D721Med (cell line): ENCODE measurements at regions not wholly inside any gene's neighbourhood (a gene's known extent, or its start where the extent isn't known, plus 50 kb on each side); places are given as distances from the start of the nearest gene placed in this dataset.
A peak's percentile ranks its signal among the peaks of the same experiment; 100 is the strongest.

Experiments
- DNase-seq: peaks from one replicate; pipeline ENCODE4 v3.0.0; 2011; ENCODE audit warnings: low spot score; ENCODE audit not compliant: insufficient read length
- FAIRE-seq: peaks from 2 replicates; lab custom pipeline; 2011; peaks lifted over from hg19 to GRCh38; lab: Jason Lieb, UNC
- CTCF ChIP-seq: IDR thresholded peaks from 2 replicates; pipeline ENCODE4 v1.5.1; 2012; ENCODE audit warnings: mild to moderate bottlenecking, control low read depth; ENCODE audit not compliant: insufficient read depth; ENCODE audit errors: missing control alignments

- FAIRE-seq (no peak), DNase-seq (no peak)
- TF ChIP-seq CTCF: no peak
These were observed 169.9 kb upstream of the TENM3 start for GRCh38 chr4:182073278-182073677.

- TF ChIP-seq CTCF: no peak
- DNase-seq (no peak), FAIRE-seq (no peak)
These were observed 169.1 kb upstream of the TENM3 start for GRCh38 chr4:182074139-182074538.

- TF ChIP-seq CTCF: no peak
- FAIRE-seq (no peak), DNase-seq (no peak)
These were observed 168.4 kb upstream of the TENM3 start for GRCh38 chr4:182074810-182075209.

- DNase-seq (no peak), FAIRE-seq (no peak)
- no peak for TF ChIP-seq CTCF
These were observed 160.3 kb upstream of the TENM3 start for GRCh38 chr4:182082910-182083309.

- FAIRE-seq (no peak), DNase-seq (no peak)
- TF ChIP-seq CTCF: no peak
These were observed 159.4 kb upstream of the TENM3 start for GRCh38 chr4:182083671-182084410.

GRCh38 chr4:182085051-182085480 lies 158.1 kb upstream of the TENM3 start:
- DNase-seq: no peak
- FAIRE-seq: no peak
- TF ChIP-seq CTCF: no peak

GRCh38 chr4:182089326-182089725 lies 153.9 kb upstream of the TENM3 start:
- FAIRE-seq (no peak), DNase-seq (no peak)
- TF ChIP-seq CTCF: peak; percentile 3
